CD4-positive, alpha-beta memory T cell (primary cell): ENCODE measurements at regions not wholly inside any gene's neighbourhood (a gene's known extent, or its start where the extent isn't known, plus 50 kb on each side); places are given as distances from the start of the nearest gene placed in this dataset.

ENCODE experiments used
- CTCF ChIA-PET: fragments of 350-600 bp; sonication (Branson Sonifier 250); formaldehyde crosslinking; loops from one replicate; lab custom pipeline; 2021; ENCODE audit warnings: inconsistent platforms; ENCODE audit not compliant: partially characterized antibody; lab: Charles Lee
- POLR2A ChIA-PET: fragments of 350-600 bp; sonication (Branson Sonifier 250); formaldehyde crosslinking; loops from one replicate; lab custom pipeline; 2021; ENCODE audit not compliant: partially characterized antibody; lab: Charles Lee
- DNase-seq, 5 donors: peaks; one replicate each; pipeline versions ENCODE4 v3.0.0 to v3.0.0-alpha.2; 2020 to 2022; ENCODE audit warnings: mixed read lengths in 1 of 5
- H3K27ac ChIP-seq: one replicate; pipeline ENCODE4 v1.7.0; 2013; ENCODE audit warnings: low read depth, low read length
- H3K27me3 ChIP-seq: 2 replicates; pipeline ENCODE4 v1.7.0; 2013; ENCODE audit warnings: mild to moderate bottlenecking, low read length, moderate library complexity; ENCODE audit not compliant: insufficient read depth
- H3K36me3 ChIP-seq: 2 replicates; pipeline ENCODE4 v1.7.0; 2013; ENCODE audit warnings: mild to moderate bottlenecking, low read length, moderate library complexity; ENCODE audit not compliant: insufficient read depth
- H3K4me1 ChIP-seq: 2 replicates; pipeline ENCODE4 v1.7.0; 2013; ENCODE audit warnings: mild to moderate bottlenecking, low read length, moderate library complexity; ENCODE audit not compliant: insufficient read depth
- H3K4me3 ChIP-seq, 2 donors: one replicate each; pipeline ENCODE4 v1.7.0; 2013; ENCODE audit warnings: low read length in 2 of 2, mild to moderate bottlenecking in 1 of 2
- H3K9me3 ChIP-seq, 2 donors: one replicate each; pipeline ENCODE4 v1.7.0; 2013; ENCODE audit warnings: low read length in 2 of 2, control low read depth in 1 of 2; ENCODE audit not compliant: control insufficient read depth in 1 of 2
- H3K27ac Mint-ChIP-seq, 7 donors: one replicate each; pipeline ENCODE4 v1.8.0; 2020 to 2021; ENCODE audit warnings: mixed read lengths in 7 of 7, mild to moderate bottlenecking in 6 of 7, inconsistent platforms in 3 of 7, moderate library complexity in 3 of 7
- H3K27me3 Mint-ChIP-seq, 2 donors: one replicate each; pipeline ENCODE4 v1.8.0; 2020 to 2021; ENCODE audit warnings: mixed read lengths in 2 of 2
- H3K36me3 Mint-ChIP-seq, 2 donors: one replicate each; pipeline ENCODE4 v1.8.0; 2020 to 2021; ENCODE audit warnings: mixed read lengths in 2 of 2, inconsistent platforms in 1 of 2, mild to moderate bottlenecking in 1 of 2
- H3K4me1 Mint-ChIP-seq, 4 donors: one replicate each; pipeline ENCODE4 v1.8.0; 2020 to 2021; ENCODE audit warnings: mixed read lengths in 4 of 4, mild to moderate bottlenecking in 1 of 4
- H3K4me3 Mint-ChIP-seq, 8 donors: one replicate each; pipeline ENCODE4 v1.8.0; 2020 to 2021; ENCODE audit warnings: mixed read lengths in 8 of 8, mild to moderate bottlenecking in 7 of 8, moderate library complexity in 6 of 8, inconsistent platforms in 3 of 8
- H3K9me3 Mint-ChIP-seq, 8 donors: one replicate each; pipeline ENCODE4 v1.8.0; 2020 to 2021; ENCODE audit warnings: mixed read lengths in 8 of 8, mild to moderate bottlenecking in 5 of 8, inconsistent platforms in 3 of 8, moderate library complexity in 1 of 8
- intact Hi-C: fragments of 100-400 bp; cut with micrococcal nuclease; formaldehyde crosslinking; loops from one replicate; pipeline ENCODE4 v1.15.1; 2023

GRCh38 chr10:30158325-30158960 lies 99.1 kb upstream of the JCAD start:
- H3K4me3 Mint-ChIP-seq = no peak overlapping the region
- no peak overlapping the region for H3K27ac ChIP-seq
- H3K9me3 Mint-ChIP-seq = peaks cover 0 to 9% (median 3%) of the 10 kb centered on the region in 8 donors
- no peak overlapping the region for H3K4me3 ChIP-seq
- H3K4me1 ChIP-seq = no peaks in the 10 kb centered on the region
- no peak for DNase-seq
- CTCF ChIA-PET = no interaction called here
- H3K27me3 ChIP-seq = no peaks in the 10 kb centered on the region
- POLR2A ChIA-PET = no interaction called here
- no peaks in the 10 kb centered on the region for H3K36me3 ChIP-seq
- peaks cover 0 to 2% (median 1%) of the 10 kb centered on the region in 4 donors for H3K4me1 Mint-ChIP-seq
- H3K36me3 Mint-ChIP-seq = no peaks in the 10 kb centered on the region
- intact Hi-C loops = no loop called here
- H3K27ac Mint-ChIP-seq = no peak overlapping the region
- H3K9me3 ChIP-seq = no peaks in the 10 kb centered on the region
- peaks cover 14 to 20% of the 10 kb centered on the region in 2 donors for H3K27me3 Mint-ChIP-seq

GRCh38 chr10:30155401-30155800 lies 96.0 kb upstream of the JCAD start:
- no peaks in the 10 kb centered on the region for H3K36me3 Mint-ChIP-seq
- no peak overlapping the region for H3K27ac ChIP-seq
- ChIA-PET POLR2A (no interaction called here), CTCF (interaction anchor here (0.9 kb wide), 1 partner anchor 157 kb away, joined by 3 read pairs; no protein-coding TSS in a partner anchor)
- intact Hi-C loops = no loop called here
- no peak overlapping the region for H3K4me3 ChIP-seq
- no peaks in the 10 kb centered on the region for H3K4me1 Mint-ChIP-seq
- no peaks in the 10 kb centered on the region for H3K4me1 ChIP-seq
- H3K9me3 ChIP-seq = no peaks in the 10 kb centered on the region
- H3K27ac Mint-ChIP-seq = no peak overlapping the region
- no peak overlapping the region for H3K4me3 Mint-ChIP-seq
- H3K27me3 Mint-ChIP-seq = peaks cover 24 to 32% of the 10 kb centered on the region in 2 donors
- DNase-seq = no peak
- H3K9me3 Mint-ChIP-seq = peaks cover 0 to 10% (median 3%) of the 10 kb centered on the region in 8 donors
- no peaks in the 10 kb centered on the region for H3K27me3 ChIP-seq
- no peaks in the 10 kb centered on the region for H3K36me3 ChIP-seq

DNA sequence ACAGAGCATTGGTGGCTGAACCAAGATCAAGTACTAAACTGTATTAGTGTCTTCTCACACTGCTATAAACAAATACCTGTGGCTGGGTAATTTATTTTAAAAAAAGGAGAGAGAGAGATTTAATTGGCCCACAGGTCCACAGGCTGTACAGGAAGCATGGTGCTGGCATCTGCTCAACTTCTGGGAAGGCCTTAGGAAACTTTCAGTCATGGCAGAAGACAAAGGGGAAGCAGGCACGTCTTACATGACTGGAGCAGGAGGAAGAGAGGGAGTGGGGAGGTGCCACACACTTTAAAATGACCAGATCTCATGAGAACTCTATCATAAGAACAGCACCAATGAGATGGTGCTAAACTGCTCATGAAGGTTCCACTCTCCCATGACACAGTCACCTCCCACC lies 95.2 kb upstream of the JCAD start:
- Mint-ChIP-seq H3K27ac (no peak overlapping the region), H3K4me1 (no peaks in the 10 kb centered on the region), H3K36me3 (no peaks in the 10 kb centered on the region), H3K9me3 (peaks cover 0 to 10% (median 3%) of the 10 kb centered on the region in 8 donors), H3K4me3 (no peak overlapping the region), H3K27me3 (peaks cover 29 to 30% of the 10 kb centered on the region in 2 donors)
- no peaks in the 10 kb centered on the region for H3K4me1 ChIP-seq
- intact Hi-C loops = no loop called here
- no peaks in the 10 kb centered on the region for H3K9me3 ChIP-seq
- ChIA-PET POLR2A (no interaction called here), CTCF (no interaction called here)
- H3K27me3 ChIP-seq = no peaks in the 10 kb centered on the region
- H3K4me3 ChIP-seq = no peak overlapping the region
- DNase-seq = no peak
- H3K27ac ChIP-seq = no peak overlapping the region
- no peaks in the 10 kb centered on the region for H3K36me3 ChIP-seq

DNA sequence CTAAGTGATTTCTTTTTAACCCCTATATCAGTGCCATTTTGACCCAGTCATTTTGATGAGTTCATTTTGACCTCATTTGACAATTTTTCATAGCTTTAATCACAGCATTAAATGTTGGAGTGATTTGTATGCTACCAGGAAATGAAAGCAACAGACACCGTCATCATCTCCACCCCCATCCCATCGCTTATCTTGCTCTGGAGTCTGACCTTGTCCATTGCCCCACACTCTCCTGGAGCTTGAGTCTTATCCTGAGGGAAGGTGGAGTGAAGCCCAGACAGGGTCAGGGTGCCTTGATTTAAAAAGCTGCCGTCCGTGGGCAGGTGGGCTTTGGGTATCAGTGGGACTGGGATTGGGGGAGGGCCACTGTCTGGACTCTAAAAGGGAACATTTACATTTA lies 94.7 kb upstream of the JCAD start:
- CTCF ChIA-PET = no interaction called here

DNA sequence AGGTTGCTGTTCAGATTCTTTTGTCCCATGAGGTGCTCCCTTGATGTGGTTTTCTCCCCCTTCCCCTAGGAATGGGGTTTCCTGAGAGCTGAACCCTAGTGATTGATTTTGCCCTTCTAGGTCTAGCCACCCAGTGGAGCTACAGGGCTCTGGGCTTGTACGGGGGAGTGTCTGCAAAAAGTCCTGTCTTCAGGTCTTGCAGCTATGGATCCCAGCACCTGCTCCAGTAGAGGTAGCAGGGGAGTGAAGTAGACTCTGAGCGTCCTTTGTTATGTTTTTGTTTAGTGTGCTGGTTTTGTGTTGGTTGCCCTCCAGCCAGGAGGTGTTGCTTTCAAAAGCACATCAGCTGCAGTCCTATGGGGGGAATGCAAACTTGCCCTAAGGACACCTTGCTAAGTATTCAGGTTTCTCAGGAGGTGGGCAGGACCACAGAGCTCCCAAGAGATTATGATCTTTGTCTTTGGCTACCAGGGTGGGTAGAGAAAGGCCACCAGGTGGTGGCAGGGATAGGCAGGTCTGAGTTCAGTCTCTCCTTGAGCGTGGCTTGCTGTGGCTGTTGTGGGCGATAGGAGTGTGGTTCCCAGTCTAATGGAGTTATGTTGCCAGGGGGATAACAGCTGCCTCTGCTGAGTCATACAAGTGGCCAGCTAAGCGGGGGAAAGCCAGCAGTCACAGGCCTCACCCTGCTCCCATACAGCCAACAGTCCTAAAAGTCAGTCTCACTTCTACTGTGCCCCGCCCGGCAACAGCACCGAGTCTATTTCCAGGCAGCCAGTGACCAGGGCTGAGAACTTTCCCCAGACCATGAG lies 92.4 kb upstream of the JCAD start:
- no peaks in the 10 kb centered on the region for H3K27me3 ChIP-seq
- H3K27me3 Mint-ChIP-seq = peaks cover 26 to 40% of the 10 kb centered on the region in 2 donors
- H3K4me1 ChIP-seq = no peaks in the 10 kb centered on the region
- no peak overlapping the region for H3K27ac Mint-ChIP-seq
- H3K36me3 ChIP-seq = no peaks in the 10 kb centered on the region
- CTCF ChIA-PET = interaction anchor here (0.9 kb wide), 1 partner anchor 153 kb away, joined by 3 read pairs; no protein-coding TSS in a partner anchor
- no peaks in the 10 kb centered on the region for H3K36me3 Mint-ChIP-seq
- intact Hi-C loops = no loop called here
- no peak for DNase-seq
- H3K4me1 Mint-ChIP-seq = peaks cover 0 to 1% (median 0%) of the 10 kb centered on the region in 4 donors
- H3K27ac ChIP-seq = no peak overlapping the region
- H3K4me3 ChIP-seq = no peak overlapping the region
- POLR2A ChIA-PET = no interaction called here
- peaks cover 0 to 4% (median 3%) of the 10 kb centered on the region in 8 donors for H3K9me3 Mint-ChIP-seq
- no peaks in the 10 kb centered on the region for H3K9me3 ChIP-seq
- no peak overlapping the region for H3K4me3 Mint-ChIP-seq

More for the DNA sequence above, 94.7 kb upstream of the JCAD start:
- no peak overlapping the region for H3K27ac Mint-ChIP-seq
- H3K27me3 Mint-ChIP-seq = peaks cover 32 to 33% of the 10 kb centered on the region in 2 donors
- Histone ChIP-seq H3K4me3 (no peak overlapping the region), H3K9me3 (no peaks in the 10 kb centered on the region), H3K4me1 (no peaks in the 10 kb centered on the region), H3K27ac (no peak overlapping the region), H3K27me3 (no peaks in the 10 kb centered on the region), H3K36me3 (no peaks in the 10 kb centered on the region)
- POLR2A ChIA-PET = no interaction called here
- no peak for DNase-seq
- no peaks in the 10 kb centered on the region for H3K36me3 Mint-ChIP-seq
- H3K4me3 Mint-ChIP-seq = no peak overlapping the region
- H3K9me3 Mint-ChIP-seq = peaks cover 0 to 10% (median 3%) of the 10 kb centered on the region in 8 donors
- intact Hi-C loops = no loop called here
- H3K4me1 Mint-ChIP-seq = no peaks in the 10 kb centered on the region

GRCh38 chr10:30141423-30141822 lies 82.0 kb upstream of the JCAD start:
- no peak for DNase-seq

GRCh38 chr10:30134171-30134945 lies 75.0 kb upstream of the JCAD start:
- no peaks in the 10 kb centered on the region for H3K9me3 Mint-ChIP-seq
- Histone ChIP-seq H3K27me3 (no peaks in the 10 kb centered on the region), H3K36me3 (no peaks in the 10 kb centered on the region), H3K4me3 (no peak overlapping the region), H3K27ac (no peak overlapping the region), H3K4me1 (no peaks in the 10 kb centered on the region), H3K9me3 (no peaks in the 10 kb centered on the region)
- POLR2A ChIA-PET = no interaction called here
- no peak overlapping the region for H3K27ac Mint-ChIP-seq
- H3K27me3 Mint-ChIP-seq = peaks cover 12 to 36% of the 10 kb centered on the region in 2 donors
- no peak overlapping the region for H3K4me3 Mint-ChIP-seq
- CTCF ChIA-PET = no interaction called here
- H3K36me3 Mint-ChIP-seq = no peaks in the 10 kb centered on the region
- DNase-seq = no peak
- H3K4me1 Mint-ChIP-seq = no peaks in the 10 kb centered on the region
- intact Hi-C loops = no loop called here

More at GRCh38 chr10:30141423-30141822, 82.0 kb upstream of the JCAD start:
- H3K27me3 ChIP-seq = no peaks in the 10 kb centered on the region
- Mint-ChIP-seq H3K36me3 (no peaks in the 10 kb centered on the region), H3K4me3 (no peak overlapping the region), H3K4me1 (no peaks in the 10 kb centered on the region), H3K9me3 (peaks cover 0 to 13% (median 3%) of the 10 kb centered on the region in 8 donors), H3K27me3 (peaks cover 0 to 8% of the 10 kb centered on the region in 2 donors), H3K27ac (no peak overlapping the region)
- CTCF ChIA-PET = no interaction called here
- intact Hi-C loops = no loop called here
- no peak overlapping the region for H3K27ac ChIP-seq
- no peaks in the 10 kb centered on the region for H3K4me1 ChIP-seq
- H3K9me3 ChIP-seq = no peaks in the 10 kb centered on the region
- POLR2A ChIA-PET = no interaction called here
- no peaks in the 10 kb centered on the region for H3K36me3 ChIP-seq
- no peak overlapping the region for H3K4me3 ChIP-seq
